ENCODE measurements at regions not wholly inside any gene's neighbourhood (a gene's known extent, or its start where the extent isn't known, plus 50 kb on each side); places are given as distances from the start of the nearest gene placed in this dataset.
A peak's percentile ranks its signal among the peaks of the same experiment; 100 is the strongest.

DNA sequence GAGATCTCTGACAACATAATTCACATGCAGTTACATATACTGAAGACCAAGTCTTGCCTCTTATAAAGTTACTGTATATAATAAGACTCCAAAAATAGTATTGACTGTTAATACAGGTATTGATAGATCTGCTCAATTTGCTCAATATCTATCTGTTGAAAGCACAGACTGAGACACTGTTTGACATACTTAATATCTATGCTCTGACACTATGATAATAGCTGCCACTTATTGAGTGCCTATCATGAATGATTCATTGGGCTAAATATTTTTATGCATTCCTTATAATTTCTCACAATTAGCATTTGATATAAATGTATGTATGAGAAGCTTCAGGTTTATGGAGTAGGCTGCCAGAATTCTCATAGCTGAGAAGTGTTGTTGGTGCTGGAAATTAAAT lies 1600.9 kb upstream of the IGFBP7 start:
- Histone ChIP-seq H3K36me3 (ENCODE audit: control insufficient read depth in 2 of 3, insufficient read depth in 3 of 3, low read length in 3 of 3) (no peaks in the 10 kb centered on the region), H3K9ac (ENCODE audit: low read length in 3 of 3) (no peak overlapping the region), H3K4me1 (ENCODE audit: control insufficient read depth in 2 of 3, insufficient read depth in 2 of 3, low read depth in 1 of 3, low read length in 3 of 3) (no peaks in the 10 kb centered on the region), H3K9me3 (ENCODE audit: control insufficient read depth in 2 of 3, insufficient read depth in 1 of 3, low read length in 3 of 3) (no peaks in the 10 kb centered on the region), H3K27ac (ENCODE audit: low read depth in 2 of 2, low read length in 2 of 2) (no peak overlapping the region), H3K27me3 (ENCODE audit: control insufficient read depth, insufficient read depth, low read length) (no peaks in the 10 kb centered on the region), H3K4me3 (ENCODE audit: low read length in 3 of 3) (no peak overlapping the region)
- DNase-seq (no peak), FAIRE-seq (no peak)
- intact Hi-C loops (cut with DNase I) = no loop called here
- TF ChIP-seq, protein P1, sequence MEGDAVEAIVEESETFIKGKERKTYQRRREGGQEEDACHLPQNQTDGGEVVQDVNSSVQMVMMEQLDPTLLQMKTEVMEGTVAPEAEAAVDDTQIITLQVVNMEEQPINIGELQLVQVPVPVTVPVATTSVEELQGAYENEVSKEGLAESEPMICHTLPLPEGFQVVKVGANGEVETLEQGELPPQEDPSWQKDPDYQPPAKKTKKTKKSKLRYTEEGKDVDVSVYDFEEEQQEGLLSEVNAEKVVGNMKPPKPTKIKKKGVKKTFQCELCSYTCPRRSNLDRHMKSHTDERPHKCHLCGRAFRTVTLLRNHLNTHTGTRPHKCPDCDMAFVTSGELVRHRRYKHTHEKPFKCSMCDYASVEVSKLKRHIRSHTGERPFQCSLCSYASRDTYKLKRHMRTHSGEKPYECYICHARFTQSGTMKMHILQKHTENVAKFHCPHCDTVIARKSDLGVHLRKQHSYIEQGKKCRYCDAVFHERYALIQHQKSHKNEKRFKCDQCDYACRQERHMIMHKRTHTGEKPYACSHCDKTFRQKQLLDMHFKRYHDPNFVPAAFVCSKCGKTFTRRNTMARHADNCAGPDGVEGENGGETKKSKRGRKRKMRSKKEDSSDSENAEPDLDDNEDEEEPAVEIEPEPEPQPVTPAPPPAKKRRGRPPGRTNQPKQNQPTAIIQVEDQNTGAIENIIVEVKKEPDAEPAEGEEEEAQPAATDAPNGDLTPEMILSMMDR (IDR thresholded peaks at IDR 0.05; ENCODE audit: borderline replicate concordance, extremely low read depth, insufficient read depth) = no peak

DNA sequence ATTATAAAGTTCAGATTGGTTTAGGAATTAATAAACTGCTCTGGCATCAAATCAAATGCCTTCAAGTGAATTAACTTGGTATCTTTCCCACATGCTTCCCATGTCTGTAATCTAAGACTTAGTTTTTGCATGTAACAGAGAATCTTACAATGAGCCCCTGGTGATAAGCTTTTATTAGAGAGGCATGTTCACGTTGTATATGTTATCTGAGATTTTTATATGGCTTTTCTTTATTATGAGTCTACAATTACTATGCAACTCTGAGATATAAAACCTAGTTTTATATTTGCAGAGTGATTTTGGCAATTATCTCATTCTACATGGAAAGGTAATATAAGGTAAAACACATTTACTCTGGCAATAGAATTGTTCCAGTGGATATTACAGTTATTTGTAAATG lies 1578.4 kb upstream of the IGFBP7 start:
- TF ChIP-seq, protein P1 (IDR thresholded peaks at IDR 0.05; ENCODE audit: borderline replicate concordance, extremely low read depth, insufficient read depth) = no peak
- DNase-seq = no peak
- H3K4me3 ChIP-seq (ENCODE audit: low read length in 3 of 3) = no peak overlapping the region
- FAIRE-seq = no peak
- H3K9me3 ChIP-seq (ENCODE audit: control insufficient read depth in 2 of 3, insufficient read depth in 1 of 3, low read length in 3 of 3) = no peaks in the 10 kb centered on the region
- intact Hi-C loops (cut with DNase I) = no loop called here
- no peaks in the 10 kb centered on the region for H3K36me3 ChIP-seq (ENCODE audit: control insufficient read depth in 2 of 3, insufficient read depth in 3 of 3, low read length in 3 of 3)
- no peak overlapping the region for H3K27ac ChIP-seq (ENCODE audit: low read depth in 2 of 2, low read length in 2 of 2)
- H3K9ac ChIP-seq (ENCODE audit: low read length in 3 of 3) = no peak overlapping the region
- no peaks in the 10 kb centered on the region for H3K27me3 ChIP-seq (ENCODE audit: control insufficient read depth, insufficient read depth, low read length)
- no peaks in the 10 kb centered on the region for H3K4me1 ChIP-seq (ENCODE audit: control insufficient read depth in 2 of 3, insufficient read depth in 2 of 3, low read depth in 1 of 3, low read length in 3 of 3)

DNA sequence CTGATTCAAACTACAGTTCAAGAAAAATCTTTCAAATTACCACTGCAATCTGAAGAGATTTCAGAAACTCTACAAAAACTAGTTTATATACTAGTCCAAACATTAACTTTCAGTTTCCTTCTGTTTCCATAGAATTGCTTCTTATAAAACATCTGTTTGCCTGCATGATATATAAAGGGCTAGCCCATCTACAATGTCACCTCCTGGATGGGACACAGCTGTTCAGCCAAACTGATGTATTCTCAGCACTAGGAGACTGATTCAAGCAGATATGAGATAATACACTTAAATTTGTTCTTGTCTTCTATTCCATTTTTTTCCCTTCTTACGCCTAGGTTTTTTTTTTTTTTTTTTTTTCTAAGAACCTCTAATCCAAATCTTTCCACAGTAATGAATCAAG lies 1569.7 kb upstream of the IGFBP7 start:
- peak in 3 of 5 donors; percentile 20 to 78 (median 47) for DNase-seq
- FAIRE-seq = no peak
- Histone ChIP-seq H3K4me3 (ENCODE audit: low read length in 3 of 3) (no peak overlapping the region), H3K9me3 (ENCODE audit: control insufficient read depth in 2 of 3, insufficient read depth in 1 of 3, low read length in 3 of 3) (no peaks in the 10 kb centered on the region), H3K36me3 (ENCODE audit: control insufficient read depth in 2 of 3, insufficient read depth in 3 of 3, low read length in 3 of 3) (no peaks in the 10 kb centered on the region), H3K27ac (ENCODE audit: low read depth in 2 of 2, low read length in 2 of 2) (no peak overlapping the region), H3K9ac (ENCODE audit: low read length in 3 of 3) (no peak overlapping the region), H3K4me1 (ENCODE audit: control insufficient read depth in 2 of 3, insufficient read depth in 2 of 3, low read depth in 1 of 3, low read length in 3 of 3) (no peaks in the 10 kb centered on the region), H3K27me3 (ENCODE audit: control insufficient read depth, insufficient read depth, low read length) (no peaks in the 10 kb centered on the region)
- TF ChIP-seq, protein P1 (IDR thresholded peaks at IDR 0.05; ENCODE audit: borderline replicate concordance, extremely low read depth, insufficient read depth) = no peak
- intact Hi-C loops (cut with DNase I) = no loop called here

DNA sequence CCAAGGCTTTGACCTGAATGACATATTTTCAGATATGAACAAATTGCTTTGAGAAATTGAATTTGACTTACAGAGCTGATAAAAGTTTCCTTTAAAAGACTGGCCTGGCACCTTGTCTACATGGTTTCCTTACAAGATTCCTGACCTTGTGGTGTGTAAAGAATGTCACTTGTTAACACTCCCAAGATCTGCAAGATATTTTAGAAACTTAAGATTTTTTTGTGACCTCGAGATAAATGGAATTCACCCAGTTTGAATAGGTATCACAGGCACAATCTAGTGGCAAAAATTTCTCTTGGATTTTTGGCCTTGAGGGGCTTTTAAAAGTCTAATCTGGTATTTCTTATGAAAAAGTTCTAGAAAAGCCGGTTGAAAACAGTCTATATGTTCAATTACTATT lies 1568.9 kb upstream of the IGFBP7 start:
- no peaks in the 10 kb centered on the region for H3K4me1 ChIP-seq (ENCODE audit: control insufficient read depth in 2 of 3, insufficient read depth in 2 of 3, low read depth in 1 of 3, low read length in 3 of 3)
- H3K27me3 ChIP-seq (ENCODE audit: control insufficient read depth, insufficient read depth, low read length) = no peaks in the 10 kb centered on the region
- H3K9me3 ChIP-seq (ENCODE audit: control insufficient read depth in 2 of 3, insufficient read depth in 1 of 3, low read length in 3 of 3) = peaks cover 0 to 5% (median 0%) of the 10 kb centered on the region in 3 donors
- H3K36me3 ChIP-seq (ENCODE audit: control insufficient read depth in 2 of 3, insufficient read depth in 3 of 3, low read length in 3 of 3) = no peaks in the 10 kb centered on the region
- no peak for DNase-seq
- H3K4me3 ChIP-seq (ENCODE audit: low read length in 3 of 3) = no peak overlapping the region
- no peak overlapping the region for H3K27ac ChIP-seq (ENCODE audit: low read depth in 2 of 2, low read length in 2 of 2)
- H3K9ac ChIP-seq (ENCODE audit: low read length in 3 of 3) = no peak overlapping the region
- TF ChIP-seq, protein P1 (IDR thresholded peaks at IDR 0.05; ENCODE audit: borderline replicate concordance, extremely low read depth, insufficient read depth) = no peak
- FAIRE-seq = no peak
- intact Hi-C loops (cut with DNase I) = no loop called here

Data from kidney (tissue), 13 donors.